ENCODE measurements at regions not wholly inside any gene's neighbourhood (a gene's known extent, or its start where the extent isn't known, plus 50 kb on each side); places are given as distances from the start of the nearest gene placed in this dataset.

- POLR2A ChIA-PET (ENCODE audit: low non-redundant PET), result no interaction called here
- intact Hi-C loops (cut with micrococcal nuclease; ENCODE audit: unreplicated experiment), result no loop called here
- CTCF ChIA-PET, result no interaction called here
Measured at GRCh38 chr14:101024686-101025085, 121.2 kb upstream of the RTL1 start.

GRCh38 chr14:101025131-101025530 lies 121.6 kb upstream of the RTL1 start:
- Histone ChIP-seq H3K27ac (ENCODE audit: low read depth, low read length, poor library complexity, severe bottlenecking) (no peak overlapping the region), H3K36me3 (ENCODE audit: insufficient read depth, low read length, poor library complexity, severe bottlenecking) (no peaks in the 10 kb centered on the region), H3K4me1 (ENCODE audit: insufficient read depth, low read length, poor library complexity, severe bottlenecking) (no peaks in the 10 kb centered on the region), H3K4me3 (ENCODE audit: low read depth, low read length, poor library complexity, severe bottlenecking) (no peak overlapping the region), H3K9me3 (ENCODE audit: low read depth, low read length, poor library complexity, severe bottlenecking) (no peaks in the 10 kb centered on the region), H3K27me3 (replicated peaks; ENCODE audit: insufficient read depth, low read depth, low read length, poor library complexity) (no peaks in the 10 kb centered on the region)
- ChIA-PET POLR2A (ENCODE audit: low non-redundant PET) (no interaction called here), CTCF (no interaction called here)
- intact Hi-C loops (cut with micrococcal nuclease; ENCODE audit: unreplicated experiment), result no loop called here
- TF ChIP-seq CTCF (conservative IDR thresholded peaks at IDR 0.05; ENCODE audit: low read depth, low read length), result no peak
- no peak for TF ChIP-seq EZH2 (IDR thresholded peaks at IDR 0.05; ENCODE audit: borderline replicate concordance, low read depth, low read length, poor library complexity, severe bottlenecking)
- no TSS peak for BruUV-seq (replicated peaks)
- DNase-seq (ENCODE audit: low spot score), result no peak

More at GRCh38 chr14:101024686-101025085, 121.2 kb upstream of the RTL1 start:
- Histone ChIP-seq H3K4me1 (ENCODE audit: insufficient read depth, low read length, poor library complexity, severe bottlenecking) (no peaks in the 10 kb centered on the region), H3K27ac (ENCODE audit: low read depth, low read length, poor library complexity, severe bottlenecking) (no peak overlapping the region), H3K9me3 (ENCODE audit: low read depth, low read length, poor library complexity, severe bottlenecking) (no peaks in the 10 kb centered on the region), H3K4me3 (ENCODE audit: low read depth, low read length, poor library complexity, severe bottlenecking) (no peak overlapping the region), H3K27me3 (replicated peaks; ENCODE audit: insufficient read depth, low read depth, low read length, poor library complexity) (no peaks in the 10 kb centered on the region), H3K36me3 (ENCODE audit: insufficient read depth, low read length, poor library complexity, severe bottlenecking) (no peaks in the 10 kb centered on the region)
- no peak for TF ChIP-seq EZH2 (IDR thresholded peaks at IDR 0.05; ENCODE audit: borderline replicate concordance, low read depth, low read length, poor library complexity, severe bottlenecking)
- no peak for TF ChIP-seq CTCF (conservative IDR thresholded peaks at IDR 0.05; ENCODE audit: low read depth, low read length)
- DNase-seq (ENCODE audit: low spot score), result no peak
- no TSS peak for BruUV-seq (replicated peaks)

GRCh38 chr14:101025696-101026095 lies 122.2 kb upstream of the RTL1 start:
- Histone ChIP-seq H3K4me1 (ENCODE audit: insufficient read depth, low read length, poor library complexity, severe bottlenecking) (no peaks in the 10 kb centered on the region), H3K27me3 (replicated peaks; ENCODE audit: insufficient read depth, low read depth, low read length, poor library complexity) (no peaks in the 10 kb centered on the region), H3K36me3 (ENCODE audit: insufficient read depth, low read length, poor library complexity, severe bottlenecking) (no peaks in the 10 kb centered on the region), H3K27ac (ENCODE audit: low read depth, low read length, poor library complexity, severe bottlenecking) (no peak overlapping the region), H3K9me3 (ENCODE audit: low read depth, low read length, poor library complexity, severe bottlenecking) (no peaks in the 10 kb centered on the region), H3K4me3 (ENCODE audit: low read depth, low read length, poor library complexity, severe bottlenecking) (no peak overlapping the region)
- CTCF ChIA-PET, result no interaction called here
- TF ChIP-seq CTCF (conservative IDR thresholded peaks at IDR 0.05; ENCODE audit: low read depth, low read length), result no peak
- no peak for TF ChIP-seq EZH2 (IDR thresholded peaks at IDR 0.05; ENCODE audit: borderline replicate concordance, low read depth, low read length, poor library complexity, severe bottlenecking)
- BruUV-seq (replicated peaks), result no TSS peak
- intact Hi-C loops (cut with micrococcal nuclease; ENCODE audit: unreplicated experiment), result no loop called here
- POLR2A ChIA-PET (ENCODE audit: low non-redundant PET), result no interaction called here
- no peak for DNase-seq (ENCODE audit: low spot score)

Measured in A673 (cell line).